HG03103 (cell line): ENCODE measurements at regions not wholly inside any gene's neighbourhood (a gene's known extent, or its start where the extent isn't known, plus 50 kb on each side); places are given as distances from the start of the nearest gene placed in this dataset.
A peak's percentile ranks its signal among the peaks of the same experiment; 100 is the strongest.
"Not testable (repeated sequence)": the region's sequence is repeated elsewhere in the genome, so short reads cannot be mapped to it uniquely, and the experiment has no call there.

Experiments used
- ATAC-seq: cut with Tn5 transposase; IDR thresholded peaks from one replicate; pipeline ENCODE4 v1.9.1; 2021; ENCODE audit warnings: low read depth; ENCODE audit not compliant: unreplicated experiment

GRCh38 chr6:144418959-144419545 is 133.9 kb downstream of the UTRN start:
- ATAC-seq: no peak

- no peak for ATAC-seq
These were observed 138.0 kb downstream of the UTRN start for GRCh38 chr6:144423167-144423566.

GRCh38 chr6:144429753-144430152 is 144.6 kb downstream of the UTRN start:
- ATAC-seq: no peak

- not testable (repeated sequence) for ATAC-seq
These were observed 148.3 kb downstream of the UTRN start for GRCh38 chr6:144433446-144433845.

GRCh38 chr6:144434308-144434990 is 149.3 kb downstream of the UTRN start:
- no peak for ATAC-seq

- ATAC-seq: no peak
These were observed 150.7 kb downstream of the UTRN start for GRCh38 chr6:144435602-144436426.

- no peak for ATAC-seq
These were observed 152.0 kb downstream of the UTRN start for GRCh38 chr6:144437105-144437504.

GRCh38 chr6:144438103-144438502 is 153.0 kb downstream of the UTRN start:
- no peak for ATAC-seq

GRCh38 chr6:144439016-144439415 is 153.9 kb downstream of the UTRN start:
- no peak for ATAC-seq

GRCh38 chr6:144441801-144442200 is 156.7 kb downstream of the UTRN start:
- ATAC-seq: not testable (repeated sequence)

GRCh38 chr6:144443157-144443556 is 158.0 kb downstream of the UTRN start:
- ATAC-seq: no peak

GRCh38 chr6:144447472-144447871 is 162.3 kb downstream of the UTRN start:
- ATAC-seq: no peak

GRCh38 chr6:144449218-144449617 is 164.1 kb downstream of the UTRN start:
- ATAC-seq: no peak

- no peak for ATAC-seq
These were observed 164.9 kb downstream of the UTRN start for GRCh38 chr6:144449911-144450597.

GRCh38 chr6:144460327-144461095 is 175.4 kb downstream of the UTRN start:
- ATAC-seq: peak; percentile 93

- ATAC-seq: no peak
These were observed 176.9 kb downstream of the UTRN start for GRCh38 chr6:144462058-144462457.

- ATAC-seq: no peak
These were observed 181.6 kb downstream of the UTRN start for GRCh38 chr6:144466716-144467115.

GRCh38 chr6:144467172-144467762 is 182.1 kb downstream of the UTRN start:
- ATAC-seq: no peak

- ATAC-seq: no peak
These were observed 182.8 kb downstream of the UTRN start for GRCh38 chr6:144467921-144468320.

GRCh38 chr6:144468709-144469108 is 183.6 kb downstream of the UTRN start:
- peak; percentile 13 for ATAC-seq
